ENCODE measurements at regions not wholly inside any gene's neighbourhood (a gene's known extent, or its start where the extent isn't known, plus 50 kb on each side); places are given as distances from the start of the nearest gene placed in this dataset.
"Not testable (repeated sequence)": the region's sequence is repeated elsewhere in the genome, so short reads cannot be mapped to it uniquely, and the experiment has no call there.

GRCh38 chr6:147947521-147947920 lies 395.1 kb upstream of the SASH1 start:
- FAIRE-seq, result no peak
- DNase-seq (ENCODE audit: low spot score in 2 of 2), result no peak

- FAIRE-seq, result no peak
- DNase-seq (ENCODE audit: low spot score in 2 of 2), result no peak
Observed at GRCh38 chr6:147949981-147950622, 392.5 kb upstream of the SASH1 start.

GRCh38 chr6:147950623-147950987 lies 392.0 kb upstream of the SASH1 start:
- no peak for FAIRE-seq
- DNase-seq (ENCODE audit: low spot score in 2 of 2), result no peak

- FAIRE-seq (no peak), DNase-seq (ENCODE audit: low spot score in 2 of 2) (no peak)
Observed at GRCh38 chr6:147951726-147952125, 390.9 kb upstream of the SASH1 start.

GRCh38 chr6:147954938-147955337 lies 387.7 kb upstream of the SASH1 start:
- DNase-seq (ENCODE audit: low spot score in 2 of 2) (no peak), FAIRE-seq (no peak)

- FAIRE-seq, result no peak
- DNase-seq (ENCODE audit: low spot score in 2 of 2), result no peak
Observed at GRCh38 chr6:147958683-147959082, 384.0 kb upstream of the SASH1 start.

GRCh38 chr6:147961481-147962141 lies 381.0 kb upstream of the SASH1 start:
- DNase-seq (ENCODE audit: low spot score in 2 of 2) (no peak), FAIRE-seq (no peak)

- DNase-seq (ENCODE audit: low spot score in 2 of 2); FAIRE-seq: not testable (repeated sequence)
Observed at GRCh38 chr6:147965448-147965847, 377.2 kb upstream of the SASH1 start.

- FAIRE-seq (no peak), DNase-seq (ENCODE audit: low spot score in 2 of 2) (no peak)
Observed at GRCh38 chr6:147970970-147971369, 371.7 kb upstream of the SASH1 start.

- no peak for FAIRE-seq
- no peak for DNase-seq (ENCODE audit: low spot score in 2 of 2)
Observed at GRCh38 chr6:147972448-147972847, 370.2 kb upstream of the SASH1 start.

GRCh38 chr6:147973806-147974205 lies 368.8 kb upstream of the SASH1 start:
- FAIRE-seq, result no peak
- no peak for DNase-seq (ENCODE audit: low spot score in 2 of 2)

- no peak for FAIRE-seq
- no peak for DNase-seq (ENCODE audit: low spot score in 2 of 2)
Observed at GRCh38 chr6:147974376-147974775, 368.3 kb upstream of the SASH1 start.

GRCh38 chr6:147977851-147978465 lies 364.7 kb upstream of the SASH1 start:
- FAIRE-seq (no peak), DNase-seq (ENCODE audit: low spot score in 2 of 2) (no peak)

GRCh38 chr6:147979966-147980365 lies 362.7 kb upstream of the SASH1 start:
- FAIRE-seq, result no peak
- no peak for DNase-seq (ENCODE audit: low spot score in 2 of 2)

- DNase-seq (ENCODE audit: low spot score in 2 of 2), result no peak
- no peak for FAIRE-seq
Observed at GRCh38 chr6:147983581-147984366, 358.9 kb upstream of the SASH1 start.

GRCh38 chr6:147986846-147987245 lies 355.8 kb upstream of the SASH1 start:
- no peak for FAIRE-seq
- DNase-seq (ENCODE audit: low spot score in 2 of 2), result no peak

GRCh38 chr6:147990159-147990558 lies 352.5 kb upstream of the SASH1 start:
- FAIRE-seq, result no peak

GRCh38 chr6:147991961-147992360 lies 350.7 kb upstream of the SASH1 start:
- DNase-seq (ENCODE audit: low spot score in 2 of 2), result no peak
- no peak for FAIRE-seq

More at GRCh38 chr6:147990159-147990558, 352.5 kb upstream of the SASH1 start:
- DNase-seq (ENCODE audit: low spot score in 2 of 2), result no peak

- FAIRE-seq (no peak), DNase-seq (ENCODE audit: low spot score in 2 of 2) (no peak)
Observed at GRCh38 chr6:147999001-147999540, 343.6 kb upstream of the SASH1 start.

GRCh38 chr6:148001844-148002642 lies 340.6 kb upstream of the SASH1 start:
- FAIRE-seq (no peak), DNase-seq (ENCODE audit: low spot score in 2 of 2) (no peak)

Data from frontal cortex (tissue), 3 donors.